Activated CD4-positive, alpha-beta T cell treated with anti-CD3 and anti-CD28 coated beads for 36 hours (primary cell): ENCODE measurements at regions not wholly inside any gene's neighbourhood (a gene's known extent, or its start where the extent isn't known, plus 50 kb on each side); places are given as distances from the start of the nearest gene placed in this dataset.

Experiments
- ATAC-seq: fragments of 200-7000 bp; cut with Tn5 transposase; one replicate; pipeline ENCODE4 v1.10.0; 2021; ENCODE audit warnings: mild to moderate bottlenecking, moderate library complexity
- CTCF ChIA-PET: fragments of 350-600 bp; sonication (Branson Sonifier 250); formaldehyde crosslinking; loops from one replicate; lab custom pipeline; 2021; ENCODE audit warnings: antibody characterized with exemption; lab: Charles Lee
- POLR2A ChIA-PET: fragments of 350-600 bp; sonication (Branson Sonifier 250); formaldehyde crosslinking; loops from one replicate; lab custom pipeline; 2021; ENCODE audit warnings: antibody characterized with exemption, inconsistent platforms; lab: Charles Lee
- DNase-seq: peaks from one replicate; pipeline ENCODE4 v3.0.0-alpha.2; 2020
- H3K27ac Mint-ChIP-seq: one replicate; pipeline ENCODE4 v1.8.0; 2021; ENCODE audit warnings: mixed read lengths
- H3K27me3 Mint-ChIP-seq: one replicate; pipeline ENCODE4 v1.8.0; 2021; ENCODE audit warnings: mixed read lengths
- H3K36me3 Mint-ChIP-seq: one replicate; pipeline ENCODE4 v1.8.0; 2021; ENCODE audit warnings: low read depth, mixed read lengths
- H3K4me1 Mint-ChIP-seq: one replicate; pipeline ENCODE4 v1.8.0; 2021; ENCODE audit warnings: mixed read lengths
- H3K4me3 Mint-ChIP-seq: one replicate; pipeline ENCODE4 v1.8.0; 2021; ENCODE audit warnings: mild to moderate bottlenecking, moderate library complexity, mixed read lengths
- H3K9me3 Mint-ChIP-seq: one replicate; pipeline ENCODE4 v1.8.0; 2021; ENCODE audit warnings: low read depth, mixed read lengths
- intact Hi-C, 2 experiments: fragments of 100-400 bp; cut with DNase I in 1 of 2; cut with micrococcal nuclease in 1 of 2; formaldehyde crosslinking; loops; one replicate each; pipeline versions ENCODE4 v1.14.2 to v1.15.1; 2022 to 2024; cut with DNase I, micrococcal nuclease

DNA sequence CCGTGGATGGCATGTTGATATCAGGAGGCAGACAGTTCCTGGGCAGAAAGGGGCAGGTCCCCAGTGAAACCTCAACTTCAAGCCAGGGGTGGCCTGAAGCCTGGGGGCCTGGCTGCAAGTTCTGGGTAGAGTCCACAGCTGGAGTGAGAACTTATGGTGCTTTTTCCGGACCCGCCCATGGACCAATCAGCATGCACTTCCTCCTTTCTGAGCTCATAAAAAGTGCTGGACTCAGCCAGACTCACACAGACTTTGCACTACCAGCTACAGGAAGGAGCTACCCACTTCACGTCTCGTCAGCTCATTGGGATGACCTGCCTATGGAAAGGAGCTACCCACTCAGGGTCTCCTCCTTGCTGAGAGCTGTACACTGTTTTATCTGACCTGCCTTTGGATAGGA is 183.1 kb upstream of the MC4R start:
- Mint-ChIP-seq H3K36me3 (no peaks in the 10 kb centered on the region), H3K4me1 (no peaks in the 10 kb centered on the region), H3K4me3 (no peak overlapping the region), H3K9me3 (no peaks in the 10 kb centered on the region), H3K27ac (no peak overlapping the region), H3K27me3 (no peaks in the 10 kb centered on the region)
- no peak for DNase-seq
- POLR2A ChIA-PET: no interaction called here
- intact Hi-C loops: no loop called here
- CTCF ChIA-PET: no interaction called here
- no peak for ATAC-seq

- no peak overlapping the region for H3K27ac Mint-ChIP-seq
- ChIA-PET POLR2A (no interaction called here), CTCF (interaction anchor here (0.6 kb wide), 1 partner anchor 1216 kb away, joined by 4 read pairs; no protein-coding TSS in a partner anchor)
- H3K9me3 Mint-ChIP-seq: no peaks in the 10 kb centered on the region
- ATAC-seq (no peak), DNase-seq (no peak)
- H3K4me1 Mint-ChIP-seq: no peaks in the 10 kb centered on the region
- no peaks in the 10 kb centered on the region for H3K27me3 Mint-ChIP-seq
- H3K36me3 Mint-ChIP-seq: no peaks in the 10 kb centered on the region
- H3K4me3 Mint-ChIP-seq: no peak overlapping the region
- intact Hi-C loops: no loop called here
Measured at GRCh38 chr18:60556326-60556725, 183.8 kb upstream of the MC4R start.

DNA sequence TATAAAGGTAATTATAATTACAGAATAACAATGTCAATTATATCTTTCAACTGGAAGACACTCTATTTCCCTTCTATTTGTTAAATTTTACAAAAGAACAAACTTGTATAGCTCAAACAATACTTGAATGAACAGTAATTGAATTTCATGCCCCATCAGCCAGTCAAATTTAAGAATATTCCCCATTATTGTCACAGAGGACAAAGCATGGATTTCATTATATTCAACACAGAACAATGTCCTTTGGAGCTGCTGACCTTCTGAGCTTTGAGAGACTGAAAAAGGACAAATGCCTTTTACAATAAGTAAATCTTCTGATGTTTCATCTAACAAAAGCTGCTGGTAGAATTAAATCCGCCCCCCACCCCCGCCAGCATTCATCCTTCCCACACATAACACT is 187.5 kb upstream of the MC4R start:
- Mint-ChIP-seq H3K27me3 (no peaks in the 10 kb centered on the region), H3K27ac (no peak overlapping the region), H3K9me3 (no peaks in the 10 kb centered on the region), H3K4me3 (no peak overlapping the region), H3K36me3 (no peaks in the 10 kb centered on the region), H3K4me1 (no peaks in the 10 kb centered on the region)
- intact Hi-C loops: no loop called here
- ATAC-seq: no peak
- ChIA-PET CTCF (no interaction called here), POLR2A (no interaction called here)
- DNase-seq: no peak

DNA sequence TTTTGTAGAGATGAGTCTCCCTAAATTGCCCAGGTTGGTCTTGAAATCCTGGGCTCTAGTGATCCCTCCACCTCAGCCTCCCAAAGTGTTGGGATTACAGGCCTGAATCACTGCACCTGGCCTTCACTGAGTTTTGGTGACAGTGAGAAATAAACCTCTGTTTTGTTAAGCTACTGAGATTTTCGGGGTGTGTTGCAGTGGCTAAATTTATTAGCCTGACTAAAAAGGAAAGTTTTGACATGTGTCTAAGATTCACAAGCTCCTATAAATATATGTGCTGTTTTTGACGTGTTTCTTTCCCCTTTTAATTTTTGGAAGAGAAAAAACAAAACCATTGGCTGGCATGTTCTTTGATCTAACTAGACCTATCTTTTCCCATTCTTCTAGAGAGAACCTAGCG is 190.5 kb upstream of the MC4R start:
- Mint-ChIP-seq H3K9me3 (no peaks in the 10 kb centered on the region), H3K4me3 (no peak overlapping the region), H3K4me1 (no peaks in the 10 kb centered on the region), H3K27me3 (no peaks in the 10 kb centered on the region), H3K27ac (no peak overlapping the region), H3K36me3 (no peaks in the 10 kb centered on the region)
- intact Hi-C loops: no loop called here
- CTCF ChIA-PET: no interaction called here
- POLR2A ChIA-PET: no interaction called here
- no peak for DNase-seq
- no peak for ATAC-seq

DNA sequence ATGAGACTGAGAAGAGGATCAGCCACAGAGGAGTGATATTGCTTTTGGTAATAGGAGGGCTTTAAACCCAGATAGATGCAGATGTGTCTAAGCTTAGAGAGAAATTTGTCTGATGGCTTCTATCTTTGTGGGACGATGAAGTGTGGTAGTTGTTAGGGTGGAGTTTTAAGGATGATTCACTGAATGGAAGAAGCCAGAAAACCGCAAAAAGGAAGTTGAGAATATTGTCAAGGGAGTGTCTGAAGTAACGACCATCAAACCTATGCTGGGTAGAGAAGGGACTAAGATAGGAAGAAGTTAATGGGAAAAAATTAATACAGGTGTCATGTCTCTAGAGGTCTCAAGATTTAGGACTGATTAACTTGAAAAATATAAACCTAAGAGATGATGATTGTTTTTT is 195.6 kb upstream of the MC4R start:
- ChIA-PET POLR2A (no interaction called here), CTCF (no interaction called here)
- no peaks in the 10 kb centered on the region for H3K27me3 Mint-ChIP-seq
- H3K4me1 Mint-ChIP-seq: no peaks in the 10 kb centered on the region
- H3K4me3 Mint-ChIP-seq: no peak overlapping the region
- intact Hi-C loops: no loop called here
- no peak for DNase-seq
- ATAC-seq: no peak
- no peak overlapping the region for H3K27ac Mint-ChIP-seq
- H3K36me3 Mint-ChIP-seq: no peaks in the 10 kb centered on the region
- H3K9me3 Mint-ChIP-seq: no peaks in the 10 kb centered on the region

GRCh38 chr18:60570172-60570571 is 197.6 kb upstream of the MC4R start:
- H3K4me1 Mint-ChIP-seq: no peaks in the 10 kb centered on the region
- no peak overlapping the region for H3K4me3 Mint-ChIP-seq
- ATAC-seq (no peak), DNase-seq (no peak)
- no peaks in the 10 kb centered on the region for H3K27me3 Mint-ChIP-seq
- H3K27ac Mint-ChIP-seq: no peak overlapping the region
- intact Hi-C loops: no loop called here
- H3K36me3 Mint-ChIP-seq: no peaks in the 10 kb centered on the region
- POLR2A ChIA-PET: no interaction called here
- H3K9me3 Mint-ChIP-seq: peaks cover 3% of the 10 kb centered on the region
- CTCF ChIA-PET: no interaction called here

GRCh38 chr18:60577457-60577856 is 204.9 kb upstream of the MC4R start:
- Mint-ChIP-seq H3K27me3 (no peaks in the 10 kb centered on the region), H3K36me3 (no peaks in the 10 kb centered on the region), H3K27ac (no peak overlapping the region), H3K4me1 (no peaks in the 10 kb centered on the region), H3K9me3 (peaks cover 7% of the 10 kb centered on the region), H3K4me3 (no peak overlapping the region)
- intact Hi-C loops: no loop called here
- CTCF ChIA-PET: no interaction called here
- ATAC-seq: no peak
- POLR2A ChIA-PET: no interaction called here
- DNase-seq: no peak

DNA sequence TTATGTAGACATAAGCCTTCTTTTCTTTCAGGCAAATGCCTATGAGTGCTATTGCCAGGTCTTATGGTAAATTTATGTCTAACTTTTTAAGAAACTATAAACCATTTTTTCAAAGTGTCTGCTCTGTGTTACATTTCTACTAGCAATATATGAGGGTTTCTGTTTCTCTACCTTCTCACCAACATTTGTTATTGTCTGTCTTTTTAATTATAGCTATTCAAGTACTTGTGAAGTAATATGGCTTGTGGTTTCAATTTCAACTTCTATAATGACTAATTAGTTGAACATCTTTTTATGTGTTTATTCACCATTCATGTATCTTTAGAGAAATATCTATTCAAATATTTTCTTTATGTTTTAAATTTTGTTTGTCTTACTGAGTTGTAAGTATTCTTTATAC is 213.1 kb upstream of the MC4R start:
- no peaks in the 10 kb centered on the region for H3K36me3 Mint-ChIP-seq
- peaks cover 3% of the 10 kb centered on the region for H3K9me3 Mint-ChIP-seq
- no peak overlapping the region for H3K4me3 Mint-ChIP-seq
- CTCF ChIA-PET: no interaction called here
- H3K27ac Mint-ChIP-seq: no peak overlapping the region
- no peaks in the 10 kb centered on the region for H3K27me3 Mint-ChIP-seq
- POLR2A ChIA-PET: no interaction called here
- ATAC-seq: no peak
- H3K4me1 Mint-ChIP-seq: no peaks in the 10 kb centered on the region
- intact Hi-C loops: no loop called here
- DNase-seq: no peak

GRCh38 chr18:60593249-60593648 is 220.7 kb upstream of the MC4R start:
- ChIA-PET POLR2A (no interaction called here), CTCF (no interaction called here)
- no peak overlapping the region for H3K27ac Mint-ChIP-seq
- no peak overlapping the region for H3K4me3 Mint-ChIP-seq
- intact Hi-C loops: loop anchor here in 1 of 2 experiments (5.0 kb wide), 1 partner anchor 49 kb away; no protein-coding TSS in a partner anchor
- H3K4me1 Mint-ChIP-seq: no peaks in the 10 kb centered on the region
- no peaks in the 10 kb centered on the region for H3K27me3 Mint-ChIP-seq
- no peak for DNase-seq
- no peak for ATAC-seq
- H3K9me3 Mint-ChIP-seq: no peaks in the 10 kb centered on the region
- no peaks in the 10 kb centered on the region for H3K36me3 Mint-ChIP-seq

DNA sequence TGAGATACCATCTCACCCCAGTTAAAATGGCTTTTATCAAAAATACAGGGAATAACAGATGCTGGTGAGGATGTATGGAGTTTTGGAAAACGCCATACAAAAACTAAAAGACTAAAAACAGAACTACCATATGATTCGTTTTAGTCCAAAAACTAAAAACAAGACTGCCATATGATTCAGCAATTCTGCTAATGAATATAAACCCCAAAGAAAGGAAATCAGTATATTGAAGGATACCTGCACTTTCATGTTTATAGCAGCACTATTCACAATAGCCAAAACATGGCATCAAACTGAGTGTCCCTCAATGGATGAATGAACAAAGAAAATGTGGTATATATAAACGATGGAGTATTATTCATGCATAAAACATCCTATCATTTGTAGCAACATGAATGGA is 224.4 kb upstream of the MC4R start:
- Mint-ChIP-seq H3K27ac (no peak overlapping the region), H3K36me3 (no peaks in the 10 kb centered on the region), H3K4me1 (no peaks in the 10 kb centered on the region), H3K4me3 (no peak overlapping the region), H3K27me3 (no peaks in the 10 kb centered on the region), H3K9me3 (peaks cover 3% of the 10 kb centered on the region)
- CTCF ChIA-PET: no interaction called here
- intact Hi-C loops: no loop called here
- no peak for ATAC-seq
- DNase-seq: no peak
- POLR2A ChIA-PET: no interaction called here

- Mint-ChIP-seq H3K36me3 (no peaks in the 10 kb centered on the region), H3K4me1 (no peaks in the 10 kb centered on the region), H3K27ac (no peak overlapping the region), H3K27me3 (no peaks in the 10 kb centered on the region), H3K9me3 (peaks cover 3% of the 10 kb centered on the region), H3K4me3 (no peak overlapping the region)
- ATAC-seq: no peak
- POLR2A ChIA-PET: no interaction called here
- CTCF ChIA-PET: no interaction called here
- DNase-seq: no peak
- intact Hi-C loops: no loop called here
Measured at GRCh38 chr18:60599267-60599666, 226.7 kb upstream of the MC4R start.

- H3K4me3 Mint-ChIP-seq: no peak overlapping the region
- DNase-seq: no peak
- no peaks in the 10 kb centered on the region for H3K36me3 Mint-ChIP-seq
- no peak overlapping the region for H3K27ac Mint-ChIP-seq
- ChIA-PET POLR2A (no interaction called here), CTCF (no interaction called here)
- no peaks in the 10 kb centered on the region for H3K4me1 Mint-ChIP-seq
- H3K27me3 Mint-ChIP-seq: no peaks in the 10 kb centered on the region
- H3K9me3 Mint-ChIP-seq: peaks cover 3% of the 10 kb centered on the region
- intact Hi-C loops: no loop called here
- ATAC-seq: no peak
Measured at GRCh38 chr18:60599995-60600394, 227.4 kb upstream of the MC4R start.

DNA sequence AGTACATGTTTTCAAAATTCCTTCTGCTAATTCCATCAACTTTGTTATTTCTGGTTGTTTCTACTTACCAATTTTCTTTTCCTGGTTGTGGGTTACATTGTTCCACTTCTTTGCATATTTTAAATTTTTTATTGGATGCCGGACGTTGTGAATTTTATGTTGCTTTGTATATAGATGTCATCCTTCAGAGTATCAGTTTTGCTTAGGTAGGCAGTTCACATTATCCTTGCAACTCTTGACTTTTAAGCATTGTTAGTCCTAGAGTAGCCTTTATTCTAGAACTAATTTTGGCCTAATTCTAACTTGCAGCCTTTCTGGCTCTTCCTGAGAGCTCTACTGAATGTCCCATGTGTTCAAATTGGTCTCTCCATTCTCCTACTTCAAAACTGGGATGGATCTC is 228.7 kb upstream of the MC4R start:
- DNase-seq (no peak), ATAC-seq (no peak)
- intact Hi-C loops: no loop called here
- Mint-ChIP-seq H3K27ac (no peak overlapping the region), H3K9me3 (peaks cover 3% of the 10 kb centered on the region), H3K4me3 (no peak overlapping the region), H3K4me1 (no peaks in the 10 kb centered on the region), H3K27me3 (no peaks in the 10 kb centered on the region), H3K36me3 (no peaks in the 10 kb centered on the region)
- CTCF ChIA-PET: no interaction called here
- POLR2A ChIA-PET: no interaction called here
